ENCODE measurements at regions not wholly inside any gene's neighbourhood (a gene's known extent, or its start where the extent isn't known, plus 50 kb on each side); places are given as distances from the start of the nearest gene placed in this dataset.

GRCh38 chr18:33951031-33951430 is 273.7 kb downstream of the NOL4 start:
- H3K4me1 ChIP-seq (ENCODE audit: control insufficient read depth, insufficient read depth, low read length), result no peaks in the 10 kb centered on the region
- H3K4me3 ChIP-seq (ENCODE audit: low read depth, low read length), result no peak overlapping the region
- no peak overlapping the region for H3K9ac ChIP-seq (ENCODE audit: low read depth, low read length)
- no peaks in the 10 kb centered on the region for H3K9me3 ChIP-seq (ENCODE audit: control insufficient read depth, insufficient read depth, low read length)
- H3K36me3 ChIP-seq (ENCODE audit: control insufficient read depth, insufficient read depth, low read length), result no peaks in the 10 kb centered on the region
- H3K27me3 ChIP-seq (ENCODE audit: control insufficient read depth, insufficient read depth, low read length), result no peaks in the 10 kb centered on the region

GRCh38 chr18:33946336-33946735 is 278.4 kb downstream of the NOL4 start:
- Histone ChIP-seq H3K4me1 (ENCODE audit: control insufficient read depth, insufficient read depth, low read length) (no peaks in the 10 kb centered on the region), H3K27me3 (ENCODE audit: control insufficient read depth, insufficient read depth, low read length) (no peaks in the 10 kb centered on the region), H3K4me3 (ENCODE audit: low read depth, low read length) (no peak overlapping the region), H3K9ac (ENCODE audit: low read depth, low read length) (no peak overlapping the region), H3K36me3 (ENCODE audit: control insufficient read depth, insufficient read depth, low read length) (no peaks in the 10 kb centered on the region), H3K9me3 (ENCODE audit: control insufficient read depth, insufficient read depth, low read length) (no peaks in the 10 kb centered on the region)

- H3K4me3 ChIP-seq (ENCODE audit: low read depth, low read length), result no peak overlapping the region
These were observed 280.2 kb downstream of the NOL4 start for GRCh38 chr18:33944493-33944892.

GRCh38 chr18:33937270-33937816 is 287.4 kb downstream of the NOL4 start:
- no peaks in the 10 kb centered on the region for H3K36me3 ChIP-seq (ENCODE audit: control insufficient read depth, insufficient read depth, low read length)
- no peak overlapping the region for H3K4me3 ChIP-seq (ENCODE audit: low read depth, low read length)
- H3K9ac ChIP-seq (ENCODE audit: low read depth, low read length), result no peak overlapping the region
- no peaks in the 10 kb centered on the region for H3K27me3 ChIP-seq (ENCODE audit: control insufficient read depth, insufficient read depth, low read length)
- H3K9me3 ChIP-seq (ENCODE audit: control insufficient read depth, insufficient read depth, low read length), result no peaks in the 10 kb centered on the region
- no peaks in the 10 kb centered on the region for H3K4me1 ChIP-seq (ENCODE audit: control insufficient read depth, insufficient read depth, low read length)

More at GRCh38 chr18:33944493-33944892, 280.2 kb downstream of the NOL4 start:
- no peaks in the 10 kb centered on the region for H3K36me3 ChIP-seq (ENCODE audit: control insufficient read depth, insufficient read depth, low read length)
- H3K9me3 ChIP-seq (ENCODE audit: control insufficient read depth, insufficient read depth, low read length), result no peaks in the 10 kb centered on the region
- no peaks in the 10 kb centered on the region for H3K4me1 ChIP-seq (ENCODE audit: control insufficient read depth, insufficient read depth, low read length)
- H3K27me3 ChIP-seq (ENCODE audit: control insufficient read depth, insufficient read depth, low read length), result no peaks in the 10 kb centered on the region
- no peak overlapping the region for H3K9ac ChIP-seq (ENCODE audit: low read depth, low read length)

DNA sequence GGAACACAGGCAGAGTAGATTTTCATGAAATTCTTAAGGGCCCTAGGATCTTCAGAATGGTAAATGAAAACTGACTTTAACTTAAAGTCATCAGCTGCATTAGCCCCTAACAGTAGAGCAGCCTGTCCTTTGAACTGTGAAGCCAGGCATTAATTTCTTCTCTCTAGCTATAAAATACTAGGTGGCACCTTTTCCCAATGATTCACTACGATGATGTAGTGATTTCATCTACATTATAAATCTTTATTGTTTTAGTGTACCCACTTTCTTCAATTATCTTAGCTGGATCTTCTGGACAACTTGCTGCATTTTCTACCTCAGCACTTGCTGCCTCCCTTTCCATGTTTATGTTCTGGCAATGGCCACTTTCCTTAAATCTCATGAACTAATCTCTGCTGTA is 290.5 kb downstream of the NOL4 start:
- Histone ChIP-seq H3K4me3 (ENCODE audit: low read depth, low read length) (no peak overlapping the region), H3K36me3 (ENCODE audit: control insufficient read depth, insufficient read depth, low read length) (no peaks in the 10 kb centered on the region), H3K9me3 (ENCODE audit: control insufficient read depth, insufficient read depth, low read length) (no peaks in the 10 kb centered on the region), H3K4me1 (ENCODE audit: control insufficient read depth, insufficient read depth, low read length) (no peaks in the 10 kb centered on the region), H3K9ac (ENCODE audit: low read depth, low read length) (no peak overlapping the region), H3K27me3 (ENCODE audit: control insufficient read depth, insufficient read depth, low read length) (no peaks in the 10 kb centered on the region)

DNA sequence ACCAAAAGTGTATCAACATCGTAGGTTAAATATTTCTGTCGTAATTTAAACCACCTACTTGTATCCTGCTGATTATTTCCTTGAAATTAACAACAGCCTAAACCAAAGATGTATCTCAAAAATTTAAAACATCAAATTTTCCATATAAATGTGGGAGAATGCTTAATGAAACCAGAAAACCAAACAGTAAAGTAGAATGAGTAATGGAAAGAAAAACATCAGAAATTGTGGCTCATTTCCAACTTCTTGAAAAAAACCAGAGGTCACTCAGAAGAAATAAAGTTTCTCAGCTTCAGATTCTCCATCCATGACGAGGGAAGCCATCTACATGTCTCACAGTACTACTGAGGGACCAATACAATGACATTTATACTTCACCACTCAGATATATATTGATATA is 296.5 kb downstream of the NOL4 start:
- no peak overlapping the region for H3K9ac ChIP-seq (ENCODE audit: low read depth, low read length)
- no peak overlapping the region for H3K4me3 ChIP-seq (ENCODE audit: low read depth, low read length)
- H3K27me3 ChIP-seq (ENCODE audit: control insufficient read depth, insufficient read depth, low read length), result no peaks in the 10 kb centered on the region
- H3K36me3 ChIP-seq (ENCODE audit: control insufficient read depth, insufficient read depth, low read length), result no peaks in the 10 kb centered on the region
- H3K9me3 ChIP-seq (ENCODE audit: control insufficient read depth, insufficient read depth, low read length), result no peaks in the 10 kb centered on the region
- no peaks in the 10 kb centered on the region for H3K4me1 ChIP-seq (ENCODE audit: control insufficient read depth, insufficient read depth, low read length)

- no peaks in the 10 kb centered on the region for H3K36me3 ChIP-seq (ENCODE audit: control insufficient read depth, insufficient read depth, low read length)
- H3K27me3 ChIP-seq (ENCODE audit: control insufficient read depth, insufficient read depth, low read length), result no peaks in the 10 kb centered on the region
- no peak overlapping the region for H3K4me3 ChIP-seq (ENCODE audit: low read depth, low read length)
- H3K4me1 ChIP-seq (ENCODE audit: control insufficient read depth, insufficient read depth, low read length), result no peaks in the 10 kb centered on the region
- no peaks in the 10 kb centered on the region for H3K9me3 ChIP-seq (ENCODE audit: control insufficient read depth, insufficient read depth, low read length)
- no peak overlapping the region for H3K9ac ChIP-seq (ENCODE audit: low read depth, low read length)
These were observed 300.1 kb downstream of the NOL4 start for GRCh38 chr18:33924576-33924975.

- Histone ChIP-seq H3K4me3 (ENCODE audit: low read depth, low read length) (no peak overlapping the region), H3K36me3 (ENCODE audit: control insufficient read depth, insufficient read depth, low read length) (no peaks in the 10 kb centered on the region), H3K4me1 (ENCODE audit: control insufficient read depth, insufficient read depth, low read length) (no peaks in the 10 kb centered on the region)
These were observed 300.7 kb downstream of the NOL4 start for GRCh38 chr18:33923980-33924379.

GRCh38 chr18:33918571-33918970 is 306.1 kb downstream of the NOL4 start:
- Histone ChIP-seq H3K27me3 (ENCODE audit: control insufficient read depth, insufficient read depth, low read length) (no peaks in the 10 kb centered on the region), H3K9ac (ENCODE audit: low read depth, low read length) (no peak overlapping the region), H3K4me1 (ENCODE audit: control insufficient read depth, insufficient read depth, low read length) (no peaks in the 10 kb centered on the region), H3K36me3 (ENCODE audit: control insufficient read depth, insufficient read depth, low read length) (no peaks in the 10 kb centered on the region), H3K9me3 (ENCODE audit: control insufficient read depth, insufficient read depth, low read length) (no peaks in the 10 kb centered on the region), H3K4me3 (ENCODE audit: low read depth, low read length) (no peak overlapping the region)

More at GRCh38 chr18:33923980-33924379, 300.7 kb downstream of the NOL4 start:
- H3K27me3 ChIP-seq (ENCODE audit: control insufficient read depth, insufficient read depth, low read length), result no peaks in the 10 kb centered on the region
- no peak overlapping the region for H3K9ac ChIP-seq (ENCODE audit: low read depth, low read length)
- no peaks in the 10 kb centered on the region for H3K9me3 ChIP-seq (ENCODE audit: control insufficient read depth, insufficient read depth, low read length)

DNA sequence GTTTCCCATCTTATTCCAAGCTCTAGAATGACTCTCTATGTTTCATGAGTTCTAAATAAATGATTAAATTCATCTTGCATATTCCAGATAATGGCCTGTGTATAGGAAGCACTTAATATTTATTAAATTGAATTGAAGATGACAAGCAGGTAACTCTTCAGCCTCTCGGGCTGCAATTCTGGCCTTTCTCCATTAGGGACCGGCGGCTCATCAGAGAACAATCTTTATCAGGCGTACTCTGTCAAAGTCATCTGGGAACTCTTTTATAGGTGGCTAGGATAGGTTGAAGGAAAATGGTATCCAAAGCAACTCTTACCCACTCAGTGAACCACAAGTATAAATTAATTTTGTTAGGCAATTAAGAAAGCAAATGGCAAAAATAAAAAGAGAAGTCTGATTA is 308.5 kb downstream of the NOL4 start:
- no peaks in the 10 kb centered on the region for H3K4me1 ChIP-seq (ENCODE audit: control insufficient read depth, insufficient read depth, low read length)

GRCh38 chr18:33914399-33914798 is 310.3 kb downstream of the NOL4 start:
- no peaks in the 10 kb centered on the region for H3K36me3 ChIP-seq (ENCODE audit: control insufficient read depth, insufficient read depth, low read length)
- H3K9me3 ChIP-seq (ENCODE audit: control insufficient read depth, insufficient read depth, low read length), result no peaks in the 10 kb centered on the region
- H3K9ac ChIP-seq (ENCODE audit: low read depth, low read length), result no peak overlapping the region
- no peak overlapping the region for H3K4me3 ChIP-seq (ENCODE audit: low read depth, low read length)
- H3K27me3 ChIP-seq (ENCODE audit: control insufficient read depth, insufficient read depth, low read length), result no peaks in the 10 kb centered on the region
- H3K4me1 ChIP-seq (ENCODE audit: control insufficient read depth, insufficient read depth, low read length), result no peaks in the 10 kb centered on the region

More for the DNA sequence above, 308.5 kb downstream of the NOL4 start:
- no peak overlapping the region for H3K9ac ChIP-seq (ENCODE audit: low read depth, low read length)
- H3K36me3 ChIP-seq (ENCODE audit: control insufficient read depth, insufficient read depth, low read length), result no peaks in the 10 kb centered on the region
- no peak overlapping the region for H3K4me3 ChIP-seq (ENCODE audit: low read depth, low read length)
- no peaks in the 10 kb centered on the region for H3K27me3 ChIP-seq (ENCODE audit: control insufficient read depth, insufficient read depth, low read length)
- H3K9me3 ChIP-seq (ENCODE audit: control insufficient read depth, insufficient read depth, low read length), result no peaks in the 10 kb centered on the region

GRCh38 chr18:33906046-33906445 is 318.7 kb downstream of the NOL4 start:
- Histone ChIP-seq H3K36me3 (ENCODE audit: control insufficient read depth, insufficient read depth, low read length) (no peaks in the 10 kb centered on the region), H3K9ac (ENCODE audit: low read depth, low read length) (no peak overlapping the region), H3K4me1 (ENCODE audit: control insufficient read depth, insufficient read depth, low read length) (no peaks in the 10 kb centered on the region), H3K4me3 (ENCODE audit: low read depth, low read length) (no peak overlapping the region), H3K9me3 (ENCODE audit: control insufficient read depth, insufficient read depth, low read length) (no peaks in the 10 kb centered on the region), H3K27me3 (ENCODE audit: control insufficient read depth, insufficient read depth, low read length) (no peaks in the 10 kb centered on the region)
